Fibroblast of the aortic adventitia (primary cell): ENCODE measurements at regions not wholly inside any gene's neighbourhood (a gene's known extent, or its start where the extent isn't known, plus 50 kb on each side); places are given as distances from the start of the nearest gene placed in this dataset.
"Not testable (repeated sequence)": the region's sequence is repeated elsewhere in the genome, so short reads cannot be mapped to it uniquely, and the experiment has no call there.

Experiments used
- DNase-seq: peaks from one replicate; pipeline ENCODE4 v3.0.0-alpha.2; 2010; ENCODE audit warnings: low read depth
- H3K4me3 ChIP-seq: 2 replicates; pipeline ENCODE4 v1.5.1; 2011; ENCODE audit warnings: low read depth, mild to moderate bottlenecking, control low read depth, low read length, moderate library complexity
- TF ChIP-seq, protein P1 (sequence below): IDR thresholded peaks from 2 replicates; pipeline ENCODE4 v1.5.1; 2011; ENCODE audit warnings: mild to moderate bottlenecking, low read length, control low read depth, inconsistent platforms; ENCODE audit not compliant: insufficient read depth

DNA sequence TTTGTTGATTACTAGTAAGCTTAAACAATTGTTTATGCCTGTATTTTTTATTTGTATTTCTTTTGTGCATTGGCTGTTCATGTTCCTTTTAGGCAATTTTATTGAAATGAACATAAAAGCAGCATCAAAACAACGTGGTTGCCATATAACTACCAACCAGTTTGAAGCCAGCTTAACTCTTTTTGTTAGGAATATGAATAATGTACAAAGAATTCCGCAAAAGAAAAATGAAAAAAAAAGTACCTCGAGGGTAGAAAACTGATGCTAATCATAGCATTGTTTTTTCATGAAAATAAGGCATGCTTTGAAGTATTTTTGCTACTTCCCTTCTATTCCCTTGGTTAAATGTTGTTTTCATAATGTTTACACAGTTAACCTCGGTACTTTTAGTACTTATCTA, 1024.0 kb upstream of the SLIT2 start:
- no peak for DNase-seq
- TF ChIP-seq, protein P1, sequence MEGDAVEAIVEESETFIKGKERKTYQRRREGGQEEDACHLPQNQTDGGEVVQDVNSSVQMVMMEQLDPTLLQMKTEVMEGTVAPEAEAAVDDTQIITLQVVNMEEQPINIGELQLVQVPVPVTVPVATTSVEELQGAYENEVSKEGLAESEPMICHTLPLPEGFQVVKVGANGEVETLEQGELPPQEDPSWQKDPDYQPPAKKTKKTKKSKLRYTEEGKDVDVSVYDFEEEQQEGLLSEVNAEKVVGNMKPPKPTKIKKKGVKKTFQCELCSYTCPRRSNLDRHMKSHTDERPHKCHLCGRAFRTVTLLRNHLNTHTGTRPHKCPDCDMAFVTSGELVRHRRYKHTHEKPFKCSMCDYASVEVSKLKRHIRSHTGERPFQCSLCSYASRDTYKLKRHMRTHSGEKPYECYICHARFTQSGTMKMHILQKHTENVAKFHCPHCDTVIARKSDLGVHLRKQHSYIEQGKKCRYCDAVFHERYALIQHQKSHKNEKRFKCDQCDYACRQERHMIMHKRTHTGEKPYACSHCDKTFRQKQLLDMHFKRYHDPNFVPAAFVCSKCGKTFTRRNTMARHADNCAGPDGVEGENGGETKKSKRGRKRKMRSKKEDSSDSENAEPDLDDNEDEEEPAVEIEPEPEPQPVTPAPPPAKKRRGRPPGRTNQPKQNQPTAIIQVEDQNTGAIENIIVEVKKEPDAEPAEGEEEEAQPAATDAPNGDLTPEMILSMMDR = no peak

DNA sequence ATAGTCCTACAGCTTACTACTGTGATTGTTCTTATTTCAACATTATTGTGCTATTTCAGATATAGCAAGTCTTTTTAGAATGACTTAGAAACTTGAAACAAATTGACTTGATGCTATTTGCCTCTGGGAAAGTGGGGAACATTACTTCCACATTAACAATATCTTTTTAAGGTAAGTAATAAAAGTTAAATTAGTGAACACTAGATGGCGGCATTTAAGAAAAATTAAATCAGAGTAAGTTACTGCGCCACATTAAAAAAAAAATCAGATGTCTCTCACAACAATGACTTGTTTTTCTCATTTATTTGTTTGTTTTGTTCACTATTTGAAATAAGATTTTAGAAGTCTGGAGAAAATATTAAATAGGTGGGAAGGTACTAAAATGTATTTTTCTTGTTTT, 1026.9 kb upstream of the SLIT2 start:
- TF ChIP-seq, protein P1 = no peak
- peak; percentile 63 for DNase-seq
- H3K4me3 ChIP-seq = no peak overlapping the region

More for the DNA sequence above, 1024.0 kb upstream of the SLIT2 start:
- no peak overlapping the region for H3K4me3 ChIP-seq

DNA sequence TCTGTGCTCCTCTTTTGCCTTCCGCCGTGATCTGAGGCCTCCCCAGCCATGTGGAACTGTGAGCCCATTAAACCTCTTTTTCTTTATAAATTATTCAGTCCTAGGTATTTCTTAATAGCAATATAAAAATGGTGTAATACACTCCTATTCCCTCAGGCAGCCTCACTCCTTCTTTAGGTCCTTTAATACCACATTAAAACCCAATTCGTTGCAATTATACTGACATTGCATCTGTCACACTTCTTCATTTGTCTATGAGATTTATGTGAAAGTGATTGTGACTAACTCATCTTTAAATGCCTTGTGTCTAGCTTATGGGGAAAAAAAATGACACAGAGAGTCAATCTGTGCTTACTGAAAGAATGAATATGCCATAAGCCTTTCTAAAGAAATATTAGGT, 1035.2 kb upstream of the SLIT2 start:
- DNase-seq = no peak

DNA sequence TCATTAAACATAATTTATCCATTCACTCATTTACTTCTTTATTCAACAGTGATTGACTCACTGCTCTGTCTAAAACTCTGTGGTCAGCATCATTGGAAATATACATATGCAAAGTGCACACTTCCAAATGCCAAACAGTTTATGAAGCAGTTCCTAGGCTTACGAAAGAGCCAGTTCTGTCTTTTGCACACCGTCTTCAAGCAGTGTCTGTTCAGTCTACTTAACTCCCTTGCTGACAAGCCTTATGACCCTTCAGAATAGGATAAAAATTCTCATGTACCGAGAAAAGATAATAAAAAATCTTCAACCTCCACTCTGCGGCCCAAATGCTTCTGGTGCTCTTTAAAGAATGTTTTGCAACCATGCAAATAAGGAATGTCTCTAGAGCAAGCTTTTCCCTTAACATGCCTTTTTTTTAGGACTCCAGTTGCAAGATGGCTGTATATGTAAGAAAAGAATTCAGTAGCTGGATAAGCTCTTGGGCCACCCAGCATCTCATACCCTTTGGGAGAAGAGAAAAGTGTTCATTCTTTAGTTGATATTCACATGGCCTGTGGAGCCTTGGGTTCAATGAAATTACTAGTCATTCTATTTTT, 1037.0 kb upstream of the SLIT2 start:
- no peak for DNase-seq
- TF ChIP-seq, protein P1 = no peak
- no peak overlapping the region for H3K4me3 ChIP-seq

More for the DNA sequence above, 1035.2 kb upstream of the SLIT2 start:
- TF ChIP-seq, protein P1 = no peak
- no peak overlapping the region for H3K4me3 ChIP-seq

DNA sequence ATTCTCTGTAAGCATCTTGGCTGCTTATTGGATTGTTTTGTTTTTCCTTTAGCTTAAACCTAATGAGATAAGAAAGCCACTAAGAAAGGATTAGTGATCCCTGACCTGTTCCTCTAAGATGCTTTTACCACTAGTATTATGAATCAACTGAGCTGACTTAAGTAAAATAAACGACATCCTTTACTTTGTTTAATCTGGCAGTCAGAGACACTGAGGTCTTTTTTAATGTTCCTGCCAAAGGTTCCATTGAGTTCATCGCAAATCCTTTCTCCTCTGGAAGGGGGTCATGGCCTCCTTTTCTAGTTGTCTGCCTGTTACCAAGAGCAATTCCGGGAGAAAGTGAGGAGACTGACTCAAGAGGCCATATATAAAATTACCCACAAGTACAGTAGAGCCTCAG, 1038.3 kb upstream of the SLIT2 start:
- TF ChIP-seq, protein P1 = no peak
- H3K4me3 ChIP-seq = no peak overlapping the region
- peak; percentile 37 for DNase-seq

DNA sequence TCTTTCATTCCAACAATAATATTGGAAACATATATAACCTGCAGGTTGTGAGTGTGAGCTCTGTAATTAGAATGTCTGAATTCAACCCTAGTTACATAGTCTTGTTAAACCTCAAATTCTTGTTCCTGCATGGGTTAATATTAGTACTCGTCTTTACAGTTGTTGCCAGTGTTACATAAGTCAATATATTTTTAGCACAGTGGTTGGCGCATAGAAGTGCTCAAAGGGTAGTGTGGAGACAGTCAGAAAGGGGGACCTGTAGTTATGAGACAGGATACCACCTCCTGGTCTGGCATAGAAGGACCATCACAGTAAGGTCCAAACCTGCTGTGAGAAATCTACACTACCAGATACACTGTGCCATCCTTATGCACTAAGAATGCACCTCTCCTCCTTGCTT, 1045.9 kb upstream of the SLIT2 start:
- TF ChIP-seq, protein P1 = no peak
- no peak overlapping the region for H3K4me3 ChIP-seq
- no peak for DNase-seq

DNA sequence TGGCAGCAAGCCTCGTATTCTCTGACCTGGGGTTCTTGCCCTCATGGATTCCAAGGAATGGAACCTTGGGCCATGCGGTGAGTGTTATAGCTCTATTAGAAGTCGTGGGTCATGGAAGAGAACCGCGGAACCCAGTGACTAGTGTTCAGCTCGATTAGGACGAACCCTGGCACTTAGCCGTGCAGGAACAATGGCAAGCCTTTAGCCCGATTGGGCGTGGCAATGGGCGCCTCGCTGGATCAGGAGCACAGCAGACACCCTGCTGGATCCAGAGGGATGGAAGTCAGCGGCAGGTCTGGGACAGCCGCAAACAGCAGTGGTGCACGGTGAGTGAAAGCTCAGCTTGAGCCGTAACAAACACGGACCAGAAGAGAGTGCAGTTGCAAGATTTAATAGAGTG, 1053.9 kb upstream of the SLIT2 start:
- DNase-seq, H3K4me3 ChIP-seq: not testable (repeated sequence)
